Glutamatergic neuron (in vitro differentiated cells): ENCODE measurements at regions not wholly inside any gene's neighbourhood (a gene's known extent, or its start where the extent isn't known, plus 50 kb on each side); places are given as distances from the start of the nearest gene placed in this dataset.

Source experiments
- DNase-seq: peaks from one replicate; pipeline ENCODE4 v3.0.0; 2022
- H3K27ac Mint-ChIP-seq: one replicate; pipeline ENCODE4 v1.8.0; 2020; ENCODE audit warnings: mild to moderate bottlenecking, mixed read lengths, inconsistent platforms; ENCODE audit not compliant: unreplicated experiment
- H3K27me3 Mint-ChIP-seq: one replicate; pipeline ENCODE4 v1.8.0; 2020; ENCODE audit warnings: mild to moderate bottlenecking, moderate library complexity, mixed read lengths, inconsistent platforms; ENCODE audit not compliant: unreplicated experiment
- H3K36me3 Mint-ChIP-seq: one replicate; pipeline ENCODE4 v1.8.0; 2020; ENCODE audit warnings: mild to moderate bottlenecking, mixed read lengths, inconsistent platforms; ENCODE audit not compliant: unreplicated experiment
- H3K4me1 Mint-ChIP-seq: one replicate; pipeline ENCODE4 v1.8.0; 2020; ENCODE audit warnings: mild to moderate bottlenecking, low read depth, mixed read lengths, inconsistent platforms; ENCODE audit not compliant: unreplicated experiment
- H3K4me3 Mint-ChIP-seq: one replicate; pipeline ENCODE4 v1.8.0; 2020; ENCODE audit warnings: mild to moderate bottlenecking, mixed read lengths, inconsistent platforms; ENCODE audit not compliant: unreplicated experiment
- H3K9me3 Mint-ChIP-seq: one replicate; pipeline ENCODE4 v1.8.0; 2020; ENCODE audit warnings: mild to moderate bottlenecking, moderate library complexity, mixed read lengths, inconsistent platforms; ENCODE audit not compliant: unreplicated experiment
- CTCF ChIP-seq: fragments of 200-600 bp; sonication (generic); IDR thresholded peaks from one replicate; pipeline ENCODE4 v1.5.0; 2021; ENCODE audit not compliant: partially characterized antibody, unreplicated experiment

GRCh38 chr10:126840576-126841135, 64.6 kb upstream of the DOCK1 start:
- Mint-ChIP-seq H3K9me3 (peaks cover 2% of the 10 kb centered on the region), H3K4me1 (no peaks in the 10 kb centered on the region), H3K4me3 (no peak overlapping the region), H3K27ac (no peak overlapping the region), H3K36me3 (no peaks in the 10 kb centered on the region), H3K27me3 (no peaks in the 10 kb centered on the region)
- no peak for TF ChIP-seq CTCF
- DNase-seq, result no peak

- H3K27ac Mint-ChIP-seq, result no peak overlapping the region
- H3K4me1 Mint-ChIP-seq, result no peaks in the 10 kb centered on the region
- DNase-seq, result no peak
- H3K36me3 Mint-ChIP-seq, result no peaks in the 10 kb centered on the region
- no peak for TF ChIP-seq CTCF
- H3K4me3 Mint-ChIP-seq, result no peak overlapping the region
- H3K27me3 Mint-ChIP-seq, result no peaks in the 10 kb centered on the region
- H3K9me3 Mint-ChIP-seq, result peaks cover 2% of the 10 kb centered on the region
These were observed 63.8 kb upstream of the DOCK1 start for GRCh38 chr10:126841341-126841895.

- Mint-ChIP-seq H3K36me3 (no peaks in the 10 kb centered on the region), H3K27ac (peak overlapping the region; percentile 8), H3K27me3 (no peaks in the 10 kb centered on the region), H3K4me1 (no peaks in the 10 kb centered on the region), H3K4me3 (no peak overlapping the region), H3K9me3 (peaks cover 2% of the 10 kb centered on the region)
- no peak for TF ChIP-seq CTCF
- no peak for DNase-seq
These were observed 62.9 kb upstream of the DOCK1 start for GRCh38 chr10:126842356-126842755.

- H3K36me3 Mint-ChIP-seq, result no peaks in the 10 kb centered on the region
- H3K4me3 Mint-ChIP-seq, result no peak overlapping the region
- no peak overlapping the region for H3K27ac Mint-ChIP-seq
- TF ChIP-seq CTCF, result no peak
- no peaks in the 10 kb centered on the region for H3K4me1 Mint-ChIP-seq
- no peak for DNase-seq
- no peaks in the 10 kb centered on the region for H3K27me3 Mint-ChIP-seq
- H3K9me3 Mint-ChIP-seq, result peaks cover 2% of the 10 kb centered on the region
These were observed 62.4 kb upstream of the DOCK1 start for GRCh38 chr10:126842836-126843235.

- Mint-ChIP-seq H3K4me1 (no peaks in the 10 kb centered on the region), H3K27ac (no peak overlapping the region)
These were observed 61.8 kb upstream of the DOCK1 start for GRCh38 chr10:126843299-126843934.

More at GRCh38 chr10:126843299-126843934, 61.8 kb upstream of the DOCK1 start:
- no peak for DNase-seq
- TF ChIP-seq CTCF, result no peak
- no peak overlapping the region for H3K4me3 Mint-ChIP-seq
- H3K9me3 Mint-ChIP-seq, result peaks cover 2% of the 10 kb centered on the region
- no peaks in the 10 kb centered on the region for H3K36me3 Mint-ChIP-seq
- no peaks in the 10 kb centered on the region for H3K27me3 Mint-ChIP-seq
